Kasumi-1 (cell line): ENCODE measurements at regions not wholly inside any gene's neighbourhood (a gene's known extent, or its start where the extent isn't known, plus 50 kb on each side); places are given as distances from the start of the nearest gene placed in this dataset.

Source experiments
- DNase-seq, 2 experiments: peaks; one replicate each; lab custom pipeline; 2025; lab: John Stamatoyannopoulos, UW

DNA sequence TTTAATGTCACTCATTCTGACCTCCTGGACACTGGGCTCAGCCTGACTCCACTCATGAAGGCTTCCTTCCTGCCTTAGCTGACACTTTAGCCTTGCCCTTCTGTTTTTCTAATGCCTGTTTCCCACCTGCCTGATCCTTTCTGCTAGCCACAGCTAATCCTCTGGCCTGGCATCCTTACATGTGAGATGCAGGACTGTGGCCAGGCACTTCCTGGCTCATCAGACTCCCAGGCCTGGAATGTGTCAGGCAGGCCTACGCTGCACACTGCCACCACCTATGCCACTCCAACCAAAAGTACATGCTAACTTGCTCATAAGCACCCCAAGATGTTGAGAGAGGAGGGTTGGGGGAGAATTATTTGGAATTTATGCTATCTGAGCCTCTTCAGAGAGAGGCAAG is 138.8 kb upstream of the NALF2 start:
- DNase-seq = no peak

DNA sequence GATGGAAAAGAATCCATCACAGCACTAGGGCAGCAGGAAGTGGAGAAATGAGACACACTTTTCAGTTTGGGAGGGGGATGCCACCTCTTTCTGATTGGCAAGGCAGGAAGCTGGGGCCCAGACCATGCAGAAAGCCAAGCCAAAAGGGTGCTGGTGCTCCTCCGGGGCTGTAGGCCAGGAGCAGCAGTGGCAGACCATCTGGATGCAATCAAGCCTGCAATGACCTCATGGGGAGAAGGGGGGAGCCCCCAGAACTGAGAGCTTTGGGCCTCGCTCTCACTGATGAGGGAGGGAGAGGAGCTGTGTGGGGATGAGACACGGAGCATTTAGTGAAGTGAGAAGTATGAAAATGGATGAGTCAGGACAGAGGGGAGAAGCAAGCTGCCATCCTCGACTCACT is 141.3 kb upstream of the NALF2 start:
- DNase-seq = no peak

DNA sequence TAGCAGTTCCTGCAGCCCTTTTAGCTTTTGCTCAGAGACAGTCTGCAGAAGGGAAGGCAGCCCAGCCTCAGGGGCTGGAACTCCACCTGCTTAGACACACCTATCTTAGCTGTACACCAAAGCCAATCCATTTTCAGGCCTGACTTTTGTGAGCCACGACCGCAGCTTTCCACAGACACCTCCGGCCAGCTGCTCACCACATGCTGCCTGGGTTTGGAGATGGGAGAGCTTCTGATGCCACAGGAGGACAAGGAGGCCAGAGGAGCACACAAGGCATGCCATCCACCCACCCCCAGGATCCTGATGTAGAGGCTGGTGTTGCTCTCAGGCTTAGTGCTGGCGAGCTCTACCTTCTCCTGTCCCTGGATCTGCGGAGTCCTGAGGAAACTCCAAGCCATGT is 141.8 kb upstream of the NALF2 start:
- DNase-seq = no peak

DNA sequence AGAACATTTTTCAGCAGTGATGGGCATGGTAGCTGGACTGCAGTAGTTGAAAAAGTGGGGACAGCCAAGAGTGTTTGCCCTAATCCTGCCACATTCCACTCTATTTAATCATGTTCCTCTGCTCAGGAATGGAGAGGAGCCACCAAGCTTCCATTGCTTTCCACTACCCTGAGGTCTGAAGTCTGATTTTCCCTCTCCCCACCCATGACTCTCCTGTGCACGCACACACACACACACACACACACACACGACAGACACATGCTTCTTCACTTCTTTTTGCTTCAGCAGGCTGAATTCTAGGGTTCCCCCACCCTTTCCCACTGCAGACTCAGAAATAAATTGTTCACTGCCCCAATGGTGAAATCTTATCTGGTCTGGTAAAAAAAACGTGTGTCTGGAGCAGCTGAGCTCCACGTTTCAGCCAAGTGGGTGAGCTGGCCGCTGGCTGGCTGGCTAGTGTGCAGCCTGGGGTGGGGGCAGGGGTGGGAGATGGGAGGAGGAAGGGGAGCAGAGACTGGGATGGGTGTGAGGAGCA is 142.7 kb upstream of the NALF2 start:
- DNase-seq = no peak

DNA sequence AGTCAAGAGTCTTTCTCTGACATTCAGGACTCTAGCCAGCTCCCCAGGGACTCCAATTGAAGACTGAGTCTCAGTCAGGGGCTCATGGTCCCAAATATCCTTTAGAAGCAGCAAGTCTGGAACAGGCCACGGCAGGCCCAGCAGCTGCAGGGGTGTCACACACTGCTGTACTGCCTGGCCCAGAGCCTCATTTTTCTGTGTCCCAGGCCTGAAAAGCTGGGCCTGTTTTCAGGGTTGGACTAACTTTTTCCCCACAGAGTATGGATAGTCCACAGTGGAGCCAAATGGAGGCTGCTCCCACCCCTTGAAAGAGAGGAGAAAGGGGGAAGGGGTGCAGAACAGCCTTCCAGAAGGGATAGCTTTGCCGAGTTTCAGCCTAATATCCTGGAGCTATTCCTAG is 146.8 kb upstream of the NALF2 start:
- DNase-seq = no peak

DNA sequence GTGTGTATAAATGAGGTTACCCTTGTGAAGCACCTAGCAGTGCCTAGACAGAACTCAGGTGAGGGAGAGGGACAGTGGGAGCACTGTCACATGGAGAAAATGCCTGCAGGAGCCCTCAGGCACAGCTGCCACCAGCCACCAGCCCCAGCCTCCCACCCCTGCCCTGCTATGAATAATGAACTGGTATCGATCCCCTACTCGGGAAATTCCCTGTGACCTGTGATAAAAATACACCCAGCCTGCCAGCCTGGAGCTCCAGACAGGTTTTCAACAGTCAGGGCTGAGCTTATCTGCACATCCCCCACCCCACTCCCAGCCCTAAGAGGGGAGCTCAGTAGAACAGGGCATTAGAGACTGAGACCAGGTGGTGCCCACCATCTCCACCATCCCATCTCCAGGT is 159.6 kb upstream of the PJA1 start:
- DNase-seq = no peak

DNA sequence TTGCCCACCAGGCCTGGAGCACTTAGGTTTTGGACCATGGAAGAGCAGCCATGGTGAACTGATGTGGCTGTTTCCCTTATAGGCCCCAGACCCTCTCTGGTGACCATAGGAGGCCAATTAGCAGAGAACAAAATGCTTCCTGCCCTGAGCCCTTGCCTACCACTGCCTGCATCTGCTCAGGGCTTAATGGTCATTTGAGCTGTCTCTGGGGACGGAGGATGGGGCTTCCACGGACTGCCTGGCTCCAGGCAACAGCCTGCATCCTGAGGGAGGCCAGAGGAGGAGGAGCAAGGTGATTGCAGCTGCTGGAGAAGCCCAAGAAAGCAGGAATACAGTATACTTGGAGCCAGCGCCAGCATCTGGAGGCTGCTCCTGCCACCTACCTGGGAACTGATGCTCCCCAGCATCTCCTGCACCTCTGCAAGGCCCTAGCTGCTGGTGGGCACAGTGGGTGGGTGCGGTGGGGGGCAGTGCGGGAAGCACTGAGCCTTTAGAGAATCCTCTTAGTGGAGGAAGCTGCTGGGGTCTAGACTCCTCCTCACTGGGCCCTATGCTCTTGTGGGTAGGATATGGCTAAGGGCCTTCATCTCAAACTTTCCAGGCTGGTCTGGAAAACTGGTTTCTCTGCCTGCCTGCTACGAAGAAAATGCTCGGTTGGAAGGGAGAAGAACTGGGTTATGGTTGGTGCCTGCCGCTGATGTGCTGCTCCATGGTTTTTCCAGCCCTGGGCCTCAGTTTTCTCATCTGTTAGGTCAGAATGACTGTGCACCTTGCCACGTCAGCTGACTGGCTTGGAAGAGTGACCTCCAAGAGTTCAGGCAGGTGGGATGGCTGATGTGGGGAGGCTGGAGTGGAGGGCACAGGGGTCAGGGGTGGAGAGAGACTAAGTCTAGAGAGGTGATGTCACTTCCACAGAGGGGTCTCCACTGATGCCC is 158.8 kb upstream of the PJA1 start:
- no peak for DNase-seq

DNA sequence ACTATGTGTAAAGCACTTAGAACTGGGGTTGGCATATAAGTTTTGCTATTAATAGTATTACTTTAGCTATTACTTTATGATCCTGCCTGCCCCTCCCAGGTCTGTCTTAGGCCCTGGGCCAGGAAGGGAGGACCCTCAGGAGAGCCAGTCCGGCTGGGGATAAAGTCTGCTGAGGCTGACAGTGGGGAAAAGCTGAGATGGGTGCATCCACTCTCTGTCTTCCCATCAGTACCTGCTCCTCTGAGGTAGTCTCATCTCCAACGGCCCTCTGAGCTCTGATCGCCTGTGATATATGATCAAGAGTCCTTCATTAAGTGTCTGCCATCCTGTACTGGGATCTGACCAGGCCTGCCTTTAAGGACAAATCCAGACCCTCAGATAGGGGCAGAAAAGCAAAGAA is 156.5 kb upstream of the PJA1 start:
- DNase-seq = no peak

DNA sequence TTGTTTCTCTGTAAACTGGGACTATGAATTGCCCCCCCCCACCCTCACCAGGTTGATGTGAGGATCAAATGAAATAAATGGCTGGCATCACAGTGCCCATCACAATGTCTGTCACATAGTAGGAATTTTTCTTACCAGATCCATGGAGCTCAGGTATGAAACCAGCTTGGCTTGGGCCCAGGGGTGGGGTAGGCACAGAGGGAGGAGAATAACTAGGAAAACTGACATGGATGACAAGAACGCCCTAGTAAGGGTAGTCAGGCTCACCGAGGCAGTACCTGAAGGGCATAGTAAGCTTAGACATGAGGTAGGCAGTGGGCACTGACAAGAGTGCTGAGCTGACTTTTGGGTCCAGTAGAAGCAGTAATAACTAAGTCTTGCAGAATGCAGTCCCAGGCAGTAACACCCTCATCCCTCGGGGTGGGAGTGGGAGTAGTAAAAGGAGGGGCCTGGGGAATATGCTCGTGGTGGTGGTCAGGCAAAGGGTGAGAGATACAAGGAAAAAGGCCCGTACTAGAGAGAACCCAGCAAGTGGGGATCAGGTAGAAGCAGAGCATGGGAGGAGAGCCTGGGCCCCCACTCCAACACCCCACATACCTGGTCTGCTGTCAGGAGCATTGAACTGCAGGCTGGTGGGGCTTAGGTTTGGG is 155.9 kb upstream of the PJA1 start:
- no peak for DNase-seq

DNA sequence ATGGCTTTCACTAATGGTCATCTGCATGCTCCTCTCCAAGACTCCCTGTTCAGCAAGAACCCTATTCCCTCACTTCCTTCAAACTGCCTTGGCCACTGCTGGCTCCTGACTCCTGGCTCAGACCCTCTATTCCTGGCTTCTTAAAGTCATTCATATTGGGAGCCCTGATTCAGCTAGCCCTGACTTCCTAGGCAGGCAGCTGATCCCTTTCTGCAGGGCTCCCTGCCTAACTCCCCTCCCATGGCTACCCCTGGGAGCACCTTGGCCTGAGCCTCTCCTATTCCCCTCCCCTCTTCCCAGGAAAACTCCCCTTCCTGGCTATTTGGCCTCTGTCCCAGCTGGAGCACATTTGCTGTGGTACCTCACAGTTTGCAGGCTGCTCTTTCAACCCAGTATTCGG is 154.9 kb upstream of the PJA1 start:
- no peak for DNase-seq

DNA sequence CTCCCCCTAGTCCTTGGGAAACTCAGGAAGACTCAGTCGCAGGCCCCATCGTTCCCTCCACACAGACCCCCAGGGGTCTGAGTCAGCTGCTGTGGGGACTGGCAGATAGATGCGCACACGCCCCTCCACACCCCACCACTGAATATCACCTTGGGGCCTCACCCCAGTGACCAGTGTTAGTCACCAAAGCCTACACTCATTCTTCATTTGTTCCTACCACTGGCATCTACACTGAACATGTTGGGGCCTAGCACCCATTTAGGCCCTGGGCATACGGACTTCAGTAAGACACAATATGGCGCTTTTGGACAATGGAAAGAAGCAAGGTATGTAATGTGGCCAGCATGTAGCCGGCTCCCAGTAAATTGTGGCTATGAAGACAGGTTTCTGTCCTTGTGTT is 154.1 kb upstream of the PJA1 start:
- no peak for DNase-seq

DNA sequence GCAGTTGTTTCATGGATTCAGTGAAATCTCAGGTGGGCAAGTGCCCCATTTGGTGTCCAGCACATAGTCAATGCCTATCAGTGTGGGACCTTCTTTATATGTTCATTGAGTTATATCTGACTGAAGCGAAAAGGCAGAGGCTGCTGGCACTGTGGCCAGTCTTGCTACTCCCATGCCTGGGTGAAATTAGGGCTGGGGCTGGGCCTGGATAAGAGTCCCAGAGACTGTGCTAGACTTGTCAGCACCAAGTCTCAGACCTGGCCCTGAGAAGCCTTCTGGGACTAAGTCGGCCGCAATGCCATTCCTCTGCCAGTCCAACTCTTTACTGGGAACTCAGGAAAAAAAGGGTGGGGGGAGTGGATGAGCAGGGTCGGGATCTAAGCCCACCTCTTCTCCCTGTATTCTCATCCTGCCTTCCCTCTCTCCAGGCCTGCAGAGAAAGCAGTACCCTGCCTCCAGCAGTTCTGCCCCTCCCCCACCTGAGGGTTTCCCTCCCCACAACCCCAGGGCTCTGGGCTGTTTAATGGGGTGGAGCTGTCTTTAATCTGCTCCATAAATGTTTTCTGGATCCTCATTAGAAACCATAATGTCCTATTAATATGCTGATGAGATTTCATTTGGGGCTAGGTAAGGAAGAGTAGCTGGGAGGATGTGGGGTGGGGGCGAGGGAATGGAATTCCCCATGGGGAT is 153.5 kb upstream of the PJA1 start:
- DNase-seq = no peak

DNA sequence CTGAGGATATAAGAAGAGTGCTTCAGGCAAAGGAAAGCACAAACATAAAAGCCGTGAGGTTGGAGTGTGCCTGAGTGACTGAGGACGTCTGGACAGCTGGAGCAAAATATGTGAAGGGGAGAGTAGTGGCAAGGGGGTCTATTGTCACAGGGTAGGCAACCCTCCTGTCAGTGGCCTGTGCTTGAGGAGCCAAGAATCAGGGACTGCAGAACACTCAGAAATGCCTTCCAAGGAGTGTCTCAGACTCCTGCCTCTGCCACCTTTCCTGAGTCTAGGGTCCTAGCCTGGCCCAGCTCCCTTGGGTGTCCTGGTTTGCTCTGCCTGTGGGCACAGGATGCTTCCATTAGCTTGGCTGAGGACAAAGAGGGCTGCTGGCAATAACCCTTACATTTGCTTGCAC is 152.5 kb upstream of the PJA1 start:
- DNase-seq = no peak

DNA sequence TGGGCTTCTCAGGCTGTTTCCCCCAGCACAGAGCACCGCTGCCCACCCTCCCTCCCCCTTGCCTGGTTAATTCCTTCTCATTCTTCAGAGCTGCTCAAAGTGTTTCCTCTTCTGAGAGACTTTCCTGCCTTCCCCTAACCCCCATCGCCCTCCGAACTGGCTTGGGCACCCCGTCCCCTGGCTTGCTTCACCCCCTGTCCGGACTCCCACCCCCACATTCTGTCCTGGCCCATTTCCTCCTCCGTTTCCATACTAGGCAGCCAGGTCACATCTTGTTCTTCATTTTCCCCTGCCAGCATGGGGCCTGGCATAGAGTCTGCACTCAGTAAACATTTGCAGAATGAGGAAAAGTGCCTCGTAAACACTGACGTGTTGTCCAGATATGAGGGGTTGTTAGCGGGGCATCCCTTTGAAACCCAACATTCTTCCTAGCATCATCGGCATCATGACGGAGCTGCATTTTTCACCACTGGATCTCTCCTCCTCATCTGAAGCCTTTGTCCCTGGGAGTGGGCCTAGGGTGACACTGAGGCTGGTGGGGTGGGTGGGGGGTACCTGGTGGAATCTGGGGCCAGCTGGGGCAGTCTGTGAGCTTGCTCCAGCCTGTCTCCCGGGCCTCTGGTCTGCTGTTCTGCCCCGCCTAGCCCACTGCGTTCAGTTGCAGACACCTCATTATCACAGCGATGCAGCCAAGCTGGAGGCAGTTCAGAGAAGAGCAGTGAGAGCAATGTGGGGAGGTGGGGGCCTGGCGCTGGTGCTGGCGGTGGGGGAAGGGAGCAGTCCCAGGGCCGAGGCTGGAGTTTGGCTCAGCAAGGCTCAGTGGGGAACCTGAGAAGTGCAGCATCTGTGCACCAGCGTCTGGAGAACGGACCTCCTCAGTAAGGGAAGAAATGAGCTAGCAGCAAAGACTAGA is 149.4 kb upstream of the PJA1 start:
- no peak for DNase-seq

DNA sequence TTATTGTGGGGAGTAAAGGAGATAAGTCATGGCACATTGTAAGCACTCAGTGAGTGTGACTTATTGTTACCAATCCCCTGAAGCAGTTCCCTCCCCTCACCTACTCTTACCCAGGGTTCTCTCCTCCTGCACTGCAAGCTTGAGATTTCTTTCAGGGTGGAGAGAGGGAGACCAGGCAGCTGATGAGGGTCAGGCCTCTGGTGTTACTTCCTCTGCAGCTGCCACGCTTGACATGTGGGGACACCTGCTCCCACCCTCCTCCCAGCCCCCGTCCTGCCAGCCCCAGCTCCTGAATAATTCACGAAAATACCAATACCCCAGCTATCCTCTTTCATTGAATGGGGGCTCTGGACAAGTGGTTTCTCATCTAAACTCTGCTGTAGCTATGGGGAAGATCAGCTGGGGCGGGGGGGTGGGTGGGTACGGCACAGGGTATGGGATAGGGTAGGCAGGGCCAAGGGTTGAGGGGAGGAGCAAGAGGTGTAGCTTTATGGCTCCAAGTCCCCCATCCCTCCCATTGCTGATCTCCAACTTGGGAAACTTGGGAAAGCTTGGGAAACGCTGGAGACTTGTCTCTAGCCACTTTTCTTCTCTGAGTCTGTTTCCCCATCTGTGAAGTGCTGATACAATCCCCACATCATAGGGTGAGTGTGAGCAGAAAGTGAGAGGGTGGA is 148.5 kb upstream of the PJA1 start:
- DNase-seq = no peak

DNA sequence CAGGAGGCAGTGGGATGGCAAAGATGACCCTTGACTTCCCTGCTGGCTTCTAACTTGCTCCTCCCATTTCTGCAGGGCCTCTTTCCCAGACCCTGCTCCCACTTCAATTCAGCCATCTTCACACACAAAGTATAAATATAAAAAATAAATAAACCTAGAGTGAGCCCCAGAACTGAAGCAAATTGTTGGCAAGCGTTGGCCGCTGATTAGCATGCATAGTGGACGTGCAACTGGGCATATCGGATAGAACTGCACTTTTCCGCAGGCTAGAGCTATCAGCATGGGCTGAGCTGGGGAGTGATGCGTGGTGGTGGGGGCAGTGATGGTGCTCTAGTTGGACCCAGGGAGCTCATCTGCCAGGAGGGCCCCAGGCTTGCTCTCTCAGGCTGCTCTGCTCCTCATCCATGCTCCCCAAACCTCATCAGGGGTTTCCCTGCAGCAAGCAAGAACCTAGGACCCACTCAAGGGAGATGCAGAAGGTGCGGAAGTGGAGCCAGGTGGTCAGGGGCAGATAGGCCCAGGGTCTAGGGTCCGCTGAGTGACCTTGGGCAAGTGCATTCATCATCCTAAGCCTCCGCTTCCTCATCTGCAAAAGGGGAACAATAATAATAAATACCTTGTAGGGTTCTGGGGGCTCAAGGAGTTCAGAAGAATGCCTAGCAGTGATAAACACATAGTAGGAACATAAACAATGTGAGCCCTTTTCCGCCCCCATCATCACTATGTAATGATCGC is 146.8 kb upstream of the PJA1 start:
- DNase-seq = no peak

DNA sequence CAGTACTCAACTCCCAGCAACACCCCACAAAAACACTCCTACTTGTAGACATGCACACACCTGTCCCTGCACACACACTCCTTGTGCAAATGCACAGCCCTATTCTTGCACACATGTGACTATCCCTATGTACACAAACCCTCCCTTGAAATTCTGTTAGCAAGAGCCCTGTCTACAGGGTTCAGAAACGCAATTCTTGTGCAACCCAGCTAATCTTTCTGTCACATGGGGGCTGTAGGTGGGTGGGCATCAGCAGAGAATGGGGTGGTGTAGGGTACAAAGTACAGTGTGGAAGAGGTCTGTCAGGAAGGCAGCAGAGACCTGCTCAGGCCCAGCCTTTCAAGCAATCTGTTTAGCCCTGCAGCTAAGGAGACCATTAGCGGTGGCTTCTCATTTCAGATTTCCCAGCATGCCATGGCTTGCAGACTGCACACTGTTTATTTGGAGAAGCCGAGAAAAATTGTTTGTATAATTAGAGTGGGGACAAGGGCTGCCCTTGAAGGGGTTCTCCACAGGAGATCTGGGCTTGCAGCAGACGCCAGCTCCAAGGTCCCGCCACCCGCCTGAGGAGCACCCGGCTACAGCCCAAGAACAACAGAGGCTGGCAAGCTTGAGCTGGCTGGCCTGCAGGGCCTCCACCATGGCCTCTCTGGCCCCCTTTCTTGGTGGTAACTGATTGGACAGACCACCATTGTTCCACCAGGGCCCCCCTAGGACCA is 144.0 kb upstream of the PJA1 start:
- no peak for DNase-seq

DNA sequence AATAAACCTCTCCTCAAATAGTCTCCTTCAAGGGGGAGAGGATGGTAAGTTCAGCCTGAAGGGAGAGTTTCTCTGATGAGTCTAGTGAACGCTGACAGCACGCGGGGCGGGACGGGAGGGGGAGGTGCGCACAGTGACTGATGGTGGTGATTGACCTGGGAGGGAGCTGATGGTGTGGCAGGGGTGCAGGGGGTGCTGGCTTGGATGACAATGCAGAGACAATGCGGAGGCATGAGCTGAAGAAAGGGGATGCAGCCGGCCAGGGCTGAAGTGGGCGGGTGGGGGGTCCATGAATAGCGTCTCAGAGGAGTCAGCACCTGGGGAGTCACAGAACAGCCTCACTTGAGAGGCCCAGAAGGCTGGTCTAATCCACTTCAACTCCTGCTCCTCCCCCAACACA is 142.5 kb upstream of the PJA1 start:
- no peak for DNase-seq

DNA sequence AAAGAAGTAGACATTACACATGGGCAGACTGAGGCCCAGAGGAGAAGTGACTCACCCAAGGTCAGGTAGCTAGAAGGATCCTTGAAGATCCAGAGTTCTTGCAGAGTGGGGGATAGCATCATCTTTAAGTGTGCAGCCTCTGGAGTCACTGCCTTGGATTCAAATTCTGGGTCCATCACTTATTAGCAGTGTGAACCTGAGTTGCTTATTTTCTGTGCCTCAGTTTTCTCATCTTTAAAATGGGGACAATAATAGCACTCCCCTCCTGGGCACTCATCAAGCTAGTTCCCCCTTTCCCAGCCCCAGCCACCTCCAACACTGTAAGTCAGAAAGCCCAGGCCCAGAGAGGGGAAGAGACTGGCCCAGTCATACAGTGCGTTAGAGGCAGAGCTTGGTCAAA is 141.8 kb upstream of the PJA1 start:
- no peak for DNase-seq

DNA sequence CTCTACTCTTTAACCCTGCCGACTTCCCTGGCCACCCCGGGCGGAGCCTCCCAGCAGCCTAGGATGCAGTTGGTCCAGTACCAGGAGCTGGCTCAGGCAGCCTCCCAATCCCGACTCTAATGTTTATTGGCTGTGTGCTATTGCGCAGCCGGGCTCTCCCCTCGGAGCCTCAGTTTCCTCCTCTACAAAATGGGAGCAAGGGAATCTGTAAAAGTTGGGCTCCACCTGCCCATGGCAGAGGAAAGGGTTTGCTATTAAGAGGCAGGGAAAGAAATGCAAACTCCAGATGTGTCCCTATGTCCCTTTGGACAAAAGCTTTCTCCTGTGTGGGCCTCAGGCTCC is 140.8 kb upstream of the PJA1 start:
- DNase-seq = no peak
